ENCODE measurements at regions not wholly inside any gene's neighbourhood (a gene's known extent, or its start where the extent isn't known, plus 50 kb on each side); places are given as distances from the start of the nearest gene placed in this dataset.

- Histone ChIP-seq H3K79me1 (ENCODE audit: low read depth in 1 of 2, low read length in 2 of 2) (no peaks in the 10 kb centered on the region), H3K9me1 (ENCODE audit: insufficient read depth, low read length) (no peaks in the 10 kb centered on the region), H4K8ac (ENCODE audit: low read depth in 2 of 2, low read length in 2 of 2) (no peak overlapping the region), H4K5ac (ENCODE audit: low read depth, low read length) (no peak overlapping the region), H3K4me3 (ENCODE audit: insufficient read depth, low read depth, low read length) (no peak overlapping the region), H3K4me1 (ENCODE audit: control insufficient read depth, insufficient read depth, low read length) (no peaks in the 10 kb centered on the region), H3K56ac (ENCODE audit: extremely low read depth, insufficient read depth, low read length) (no peak overlapping the region), H2AK5ac (ENCODE audit: low read depth, low read length) (no peak overlapping the region), H2BK15ac (ENCODE audit: low read depth, low read length) (no peak overlapping the region), H3K9ac (ENCODE audit: low read depth, low read length) (no peak overlapping the region), H3K14ac (replicated peaks; ENCODE audit: low read depth, low read length) (no peak overlapping the region), H3K23ac (ENCODE audit: low read depth, low read length) (no peak overlapping the region), H3K9me3 (ENCODE audit: control insufficient read depth, insufficient read depth, low read length) (no peaks in the 10 kb centered on the region), H3K4me2 (ENCODE audit: low read depth, low read length) (no peak overlapping the region), H4K91ac (ENCODE audit: insufficient read depth, low read depth, low read length) (no peak overlapping the region), H3K27me3 (ENCODE audit: control insufficient read depth, insufficient read depth, low read length) (peaks cover 3% of the 10 kb centered on the region; the same call in 1 of the 2 replicates), H2AFZ (replicated peaks; ENCODE audit: low read length, poor library complexity) (no peak overlapping the region), H3K27ac (ENCODE audit: insufficient read depth, low read length) (no peak overlapping the region), H3K36me3 (ENCODE audit: control insufficient read depth, insufficient read depth, low read length) (no peaks in the 10 kb centered on the region), H2AK9ac (replicated peaks; ENCODE audit: low read depth, low read length, poor library complexity) (no peak overlapping the region), H3K18ac (ENCODE audit: low read depth, low read length) (no peak overlapping the region), H4K20me1 (ENCODE audit: insufficient read depth, low read length) (no peaks in the 10 kb centered on the region), H2BK20ac (ENCODE audit: low read depth, low read length) (no peak overlapping the region), H2BK120ac (ENCODE audit: low read depth, low read length) (no peak overlapping the region), H3K4ac (ENCODE audit: low read depth, low read length) (no peak overlapping the region), H2BK5ac (ENCODE audit: low read depth, low read length, poor library complexity, severe bottlenecking) (no peak overlapping the region)
- CTCF ChIA-PET, result no interaction called here
- dilution Hi-C loops (cut with HindIII; ENCODE audit: low sequenced_read_pairs, unreplicated experiment), result no loop called here
- no peak for TF ChIP-seq ELK1 (IDR thresholded peaks at IDR 0.05; ENCODE audit: borderline replicate concordance, low read depth, low read length)
- no peak for TF ChIP-seq CEBPB (IDR thresholded peaks at IDR 0.05; ENCODE audit: low read depth, low read length)
- intact Hi-C loops (cut with micrococcal nuclease), result no loop called here
- DNase-seq (no peak), ATAC-seq (ENCODE audit: low read depth) (no peak)
- no CpG with 5 or more reads among the region's 1 CpG for WGBS, 2 experiments (ENCODE audit: extremely low coverage in 2 of 2, insufficient read length in 1 of 2)
- no TSS peak for BruUV-seq (replicated peaks)
- in situ Hi-C loops (cut with MboI; ENCODE audit: low sequenced_read_pairs), result no loop called here
- POLR2A ChIA-PET (ENCODE audit: unreplicated experiment), result no interaction called here
Observed at GRCh38 chr4:38360201-38360600, 303.8 kb upstream of the KLF3 start.

All from IMR-90 (cell line).